ENCODE measurements at regions not wholly inside any gene's neighbourhood (a gene's known extent, or its start where the extent isn't known, plus 50 kb on each side); places are given as distances from the start of the nearest gene placed in this dataset.
"Not testable (repeated sequence)": the region's sequence is repeated elsewhere in the genome, so short reads cannot be mapped to it uniquely, and the experiment has no call there.

DNA sequence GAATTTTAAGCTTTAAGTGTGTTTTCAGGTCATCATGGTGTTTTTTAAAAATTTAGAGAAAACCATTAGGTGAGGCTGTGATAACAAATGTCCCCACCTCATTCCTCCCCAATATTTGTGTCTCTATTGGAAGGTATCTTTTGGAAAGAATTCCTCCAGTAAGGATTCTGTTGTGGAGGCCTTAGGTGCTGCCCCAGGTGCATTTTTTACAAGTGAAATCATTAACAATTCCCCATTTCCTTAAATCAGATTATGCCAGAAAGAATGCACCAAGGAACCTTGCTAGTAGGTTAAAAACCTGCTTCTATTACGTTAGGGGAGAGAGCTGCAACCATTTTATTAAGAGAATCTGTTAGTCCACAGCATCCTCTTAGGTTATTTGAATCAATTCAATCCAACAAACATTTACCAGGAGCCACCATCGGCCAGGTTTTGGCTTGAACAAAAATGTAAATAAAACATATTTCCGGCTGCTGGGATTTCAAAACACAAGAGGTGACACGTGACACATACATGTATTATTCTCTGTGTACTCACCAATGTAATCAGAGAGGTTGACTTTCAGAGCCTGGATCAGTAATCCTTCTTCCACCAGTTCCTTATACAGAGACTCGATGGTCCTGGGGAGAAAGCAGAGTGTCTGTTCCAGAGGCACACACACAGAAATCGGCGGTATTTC, 112.5 kb upstream of the ASB18 start:
- DNase-seq = no peak

DNA sequence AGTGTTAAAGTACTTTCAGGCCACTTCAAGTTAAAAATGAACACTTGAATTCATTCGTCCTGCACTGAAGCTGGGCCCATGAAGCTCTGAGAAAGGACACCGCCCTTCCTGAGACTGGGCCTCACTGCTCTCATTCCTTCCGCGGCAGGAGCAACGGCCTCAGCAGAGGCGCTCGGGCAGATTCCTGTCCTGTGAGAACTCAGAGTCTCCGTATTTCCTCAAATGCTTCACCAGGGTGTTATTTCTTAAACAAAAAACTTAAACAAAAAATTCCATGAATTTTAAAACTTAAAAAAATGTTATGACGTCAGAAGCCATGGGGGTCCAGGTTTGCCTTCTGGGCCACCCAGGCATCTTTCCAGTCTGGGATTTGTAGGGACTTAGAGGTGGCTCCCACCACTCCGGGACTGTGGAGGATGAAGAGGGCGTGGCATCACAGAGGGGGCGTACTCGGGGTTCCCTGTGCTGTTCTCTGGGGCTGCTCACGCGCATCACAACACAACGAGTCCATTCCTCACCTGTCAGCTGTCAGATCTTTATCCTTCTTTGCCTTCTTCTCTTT, 115.9 kb upstream of the ASB18 start:
- no peak for DNase-seq

DNA sequence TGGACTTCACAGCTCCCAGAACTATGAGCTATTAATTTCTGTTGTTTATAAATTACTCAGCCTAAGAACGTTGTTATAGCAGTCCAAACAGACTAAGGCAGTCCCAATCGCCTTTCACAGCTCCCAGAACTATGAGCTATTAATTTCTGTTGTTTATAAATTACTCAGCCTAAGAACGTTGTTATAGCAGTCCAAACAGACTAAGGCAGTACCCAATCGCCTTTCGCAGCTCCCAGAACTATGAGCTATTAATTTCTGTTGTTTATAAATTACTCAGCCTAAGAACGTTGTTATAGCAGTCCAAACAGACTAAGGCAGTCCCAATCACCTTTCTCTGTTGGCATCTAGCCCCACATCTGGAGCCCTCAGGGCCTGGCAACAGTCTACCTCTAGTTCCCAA, 117.0 kb upstream of the ASB18 start:
- DNase-seq = not testable (repeated sequence)

DNA sequence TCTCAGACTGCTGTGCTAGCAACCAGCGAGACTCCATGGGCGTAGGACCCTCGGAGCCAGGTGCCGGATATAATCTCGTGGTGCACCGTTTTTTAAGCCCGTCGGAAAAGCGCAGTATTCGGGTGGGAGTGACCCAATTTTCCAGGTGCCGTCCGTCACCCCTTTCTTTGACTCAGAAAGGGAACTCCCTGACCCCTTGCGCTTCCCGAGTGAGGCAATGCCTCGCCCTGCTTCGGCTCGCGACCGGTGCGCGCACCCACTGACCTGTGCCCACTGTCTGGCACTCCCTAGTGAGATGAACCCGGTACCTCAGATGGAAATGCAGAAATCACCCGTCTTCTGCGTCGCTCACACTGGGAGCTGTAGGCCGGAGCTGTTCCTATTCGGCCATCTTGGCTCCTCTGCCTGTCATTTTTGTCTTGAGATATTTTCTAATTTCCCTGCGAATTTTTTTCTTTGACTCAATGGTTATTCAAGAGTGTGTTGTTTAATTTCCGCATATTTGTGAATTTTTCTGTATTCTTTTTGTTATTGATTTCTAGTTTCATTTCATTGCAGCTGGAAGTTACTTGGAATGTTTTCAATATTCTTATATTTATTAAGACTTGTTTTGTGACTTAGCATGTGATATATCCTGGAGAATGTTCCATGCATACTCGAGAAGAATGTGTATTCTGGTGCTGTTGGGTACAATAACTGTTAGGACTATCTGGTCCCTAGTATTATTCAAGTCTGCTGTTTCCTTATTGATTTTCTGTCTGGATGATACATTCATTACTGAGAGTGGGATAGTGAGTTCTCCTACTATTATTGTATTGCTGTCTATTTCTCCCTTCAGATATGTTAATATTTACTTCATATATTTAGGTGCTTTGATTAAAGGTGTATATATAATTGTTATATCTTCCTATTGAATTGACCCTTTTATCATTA, 125.3 kb upstream of the ASB18 start:
- not testable (repeated sequence) for DNase-seq

DNA sequence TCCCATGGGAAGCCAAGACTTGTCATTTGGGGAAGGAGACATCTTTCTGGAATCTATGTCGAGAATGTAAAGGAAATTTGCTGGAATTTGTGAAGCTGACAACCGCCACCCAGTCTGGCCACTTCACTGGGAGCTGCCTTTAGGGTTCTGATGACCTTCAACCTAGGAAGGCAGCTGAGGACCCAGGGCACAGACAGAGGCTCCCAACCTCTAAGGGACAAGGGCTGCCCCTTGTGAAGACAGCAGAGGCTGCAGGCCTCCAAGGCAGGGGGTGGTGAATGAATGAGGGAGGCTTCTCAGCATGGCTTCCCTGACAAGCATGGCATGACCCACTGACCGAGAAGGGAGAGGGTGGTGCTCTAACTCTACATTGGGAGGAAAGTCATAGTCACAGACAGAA, 128.9 kb upstream of the ASB18 start:
- DNase-seq = no peak

DNA sequence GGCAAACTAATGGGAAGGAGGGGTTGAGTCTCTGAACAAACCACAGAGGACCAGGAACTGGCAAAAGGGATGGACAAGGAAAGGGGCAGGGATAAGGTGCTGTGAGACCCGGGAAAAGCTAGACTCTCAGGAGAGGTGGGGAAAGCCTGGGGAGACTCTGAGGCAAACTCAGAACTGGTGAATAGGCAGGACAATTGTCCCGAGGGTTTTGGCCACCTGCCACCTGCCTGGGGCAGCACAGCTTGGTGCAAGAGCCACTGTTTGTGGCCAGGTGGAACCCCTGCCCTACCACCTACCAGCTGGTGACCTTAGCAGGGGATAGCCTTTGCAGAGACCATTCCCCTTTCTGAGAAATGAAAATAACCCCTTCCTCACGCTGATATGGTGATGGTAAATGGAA, 129.4 kb upstream of the ASB18 start:
- no peak for DNase-seq

DNA sequence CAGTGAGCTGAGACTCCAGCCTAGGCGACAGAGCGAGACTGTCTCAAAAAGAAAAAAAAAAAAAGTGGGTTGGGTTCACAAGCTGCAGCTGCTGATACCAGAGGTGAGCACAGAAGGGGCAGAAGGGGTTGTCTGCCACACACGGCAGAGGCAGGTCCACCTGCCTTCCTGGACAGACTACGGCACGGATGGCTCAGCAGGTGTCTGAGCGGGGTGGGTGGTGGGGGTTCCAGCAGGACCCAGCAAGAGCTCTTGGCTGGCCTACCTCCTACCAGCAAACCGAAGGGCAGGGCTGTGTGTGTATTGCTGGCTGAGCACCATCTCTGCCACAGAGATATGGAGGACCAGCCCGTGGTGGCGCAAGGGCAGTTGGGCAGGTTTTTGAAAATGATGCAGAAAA, 130.4 kb upstream of the ASB18 start:
- DNase-seq = no peak

DNA sequence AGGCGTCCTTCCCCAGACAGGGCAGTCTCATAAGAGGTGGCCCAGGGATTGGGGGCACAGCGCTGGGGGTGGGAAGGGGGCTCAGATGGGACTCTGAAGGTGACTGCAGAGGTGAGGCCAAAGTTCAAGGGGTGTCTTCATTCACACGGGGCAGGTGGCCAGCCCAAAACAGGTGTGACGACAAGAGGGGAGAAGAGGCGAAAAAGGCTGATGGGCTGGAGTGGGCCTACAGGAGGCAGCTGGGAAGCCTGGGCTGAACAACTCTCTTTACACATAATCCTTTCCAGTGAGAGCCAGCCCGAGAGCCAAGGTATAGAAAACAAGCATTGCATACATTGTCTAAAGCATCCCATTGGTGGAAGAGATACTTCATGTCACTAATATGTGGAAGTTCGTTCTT, 130.9 kb upstream of the ASB18 start:
- no peak for DNase-seq

DNA sequence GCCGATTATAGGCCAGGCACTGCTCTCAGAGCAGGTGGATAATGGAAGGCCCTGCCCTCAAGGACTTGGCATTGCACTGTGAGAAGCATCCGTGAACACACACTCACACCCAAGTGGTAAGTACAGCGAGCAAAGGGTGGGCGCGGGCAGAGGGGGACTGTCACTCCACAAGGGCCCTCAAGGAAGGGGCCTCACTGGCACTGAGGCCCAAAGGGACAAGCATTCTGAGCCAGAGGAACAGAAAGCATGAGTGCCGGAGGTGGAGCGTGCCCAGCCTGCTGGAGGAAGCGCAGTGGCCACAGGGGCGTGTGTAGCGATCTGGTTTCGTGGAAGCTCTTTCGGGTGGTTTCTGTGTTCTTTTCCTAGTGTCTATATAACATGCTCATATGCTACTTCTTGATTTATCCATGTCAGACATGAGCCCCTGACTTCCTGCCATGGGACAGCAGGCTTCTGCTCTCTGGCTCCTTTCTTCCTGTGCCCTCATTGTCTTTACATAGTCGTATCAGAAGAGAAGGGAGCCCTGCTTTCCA, 132.7 kb upstream of the ASB18 start:
- DNase-seq = no peak

DNA sequence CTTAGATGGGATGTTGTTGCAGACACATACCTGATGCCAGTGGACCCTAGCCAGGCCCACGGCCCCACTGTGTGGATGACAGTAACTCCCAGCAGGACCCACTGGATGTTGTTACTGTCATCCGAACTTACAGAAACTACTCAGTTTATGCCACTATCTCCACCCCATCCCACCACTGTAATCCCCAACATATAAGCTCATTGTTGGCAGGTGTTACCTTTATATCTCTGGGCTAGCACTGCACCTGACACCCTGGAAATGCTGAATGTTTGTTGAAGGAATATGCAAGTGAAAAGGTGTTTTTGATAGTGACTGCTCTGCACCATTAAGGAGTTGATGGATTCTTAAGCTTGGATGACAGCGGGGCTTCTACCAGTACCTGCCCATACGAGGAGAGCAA, 133.5 kb upstream of the ASB18 start:
- no peak for DNase-seq

DNA sequence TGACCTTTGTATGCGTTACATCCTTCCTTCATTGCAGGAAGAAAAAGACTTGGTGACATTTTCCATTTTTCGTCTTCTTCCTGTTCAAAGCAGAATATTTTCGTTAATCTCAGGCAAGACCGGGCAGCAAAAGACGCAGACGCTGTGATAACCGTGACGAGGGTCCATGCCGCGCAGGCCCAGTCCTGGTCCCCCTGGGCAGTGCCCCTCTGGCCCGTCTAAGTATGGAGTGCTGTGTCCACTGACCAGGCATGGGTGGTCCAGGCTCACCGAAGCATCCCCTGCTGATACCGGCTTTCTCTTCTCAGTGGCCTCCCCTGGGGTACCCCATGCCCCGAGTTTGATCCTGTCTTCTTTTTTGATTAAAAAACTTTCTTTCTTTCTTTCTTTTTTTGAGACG, 135.2 kb upstream of the ASB18 start:
- DNase-seq = no peak

DNA sequence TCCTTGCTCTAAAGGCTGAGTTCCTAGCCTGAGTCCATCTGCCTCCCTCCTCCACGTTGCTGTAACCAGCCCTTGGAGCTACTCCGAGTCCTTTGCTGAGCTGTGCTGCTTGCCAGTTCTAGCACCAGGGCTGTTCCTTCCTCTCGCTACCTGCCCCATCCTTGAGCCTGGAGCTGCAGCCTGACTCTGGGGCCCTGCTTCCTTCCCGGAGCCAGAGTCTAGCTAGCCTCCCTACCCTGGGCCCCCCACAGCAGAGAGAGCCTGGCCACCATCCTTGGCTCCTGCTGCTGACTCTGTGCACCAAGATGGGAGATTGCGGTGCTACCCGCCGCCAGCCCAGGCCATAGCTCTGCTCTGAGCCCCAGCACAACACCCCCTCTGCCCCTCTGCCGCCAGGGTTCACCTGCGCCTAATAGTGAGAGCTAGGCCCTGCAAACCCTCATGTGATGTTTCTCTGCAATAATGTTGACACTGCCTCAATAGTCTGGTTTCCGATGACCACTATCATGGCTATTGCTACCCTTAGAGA, 135.9 kb upstream of the ASB18 start:
- no peak for DNase-seq

DNA sequence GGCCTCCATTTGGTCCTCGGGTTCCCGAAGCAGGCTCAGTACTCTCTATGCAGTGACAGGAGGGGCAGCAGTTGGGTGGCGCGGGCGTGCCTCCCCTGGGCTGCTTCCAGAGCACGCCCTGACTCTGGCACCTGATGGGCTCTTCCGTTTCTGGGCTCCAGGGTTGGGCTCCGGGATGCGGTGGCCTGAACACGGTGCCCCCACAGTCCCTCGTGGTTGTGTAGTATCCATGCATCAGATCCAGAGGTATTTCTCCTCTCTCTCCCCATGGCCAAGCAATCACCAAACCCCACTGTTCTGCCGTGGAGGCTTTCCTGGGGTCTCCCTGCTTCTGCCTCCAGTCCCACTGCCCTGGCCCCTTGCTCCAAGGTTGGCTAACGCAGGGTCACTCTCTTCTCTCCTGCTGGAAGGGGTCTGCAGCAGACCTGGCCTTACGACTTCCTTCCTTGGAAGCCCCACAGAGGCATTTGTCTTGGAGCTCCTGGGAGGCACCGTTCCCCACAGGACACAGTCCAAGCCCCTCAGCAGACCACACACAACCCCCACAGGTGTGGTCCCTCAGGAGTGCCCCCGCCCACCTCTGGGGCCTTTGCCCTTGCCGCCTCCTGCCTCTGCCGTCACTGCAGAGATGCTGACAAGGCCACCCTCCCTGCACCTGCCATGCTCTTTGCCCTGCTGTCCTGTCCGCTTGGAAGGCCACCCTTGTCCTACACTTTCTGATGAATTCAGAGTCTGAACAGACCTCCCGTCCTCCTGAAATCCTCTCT, 136.6 kb upstream of the ASB18 start:
- DNase-seq = no peak

DNA sequence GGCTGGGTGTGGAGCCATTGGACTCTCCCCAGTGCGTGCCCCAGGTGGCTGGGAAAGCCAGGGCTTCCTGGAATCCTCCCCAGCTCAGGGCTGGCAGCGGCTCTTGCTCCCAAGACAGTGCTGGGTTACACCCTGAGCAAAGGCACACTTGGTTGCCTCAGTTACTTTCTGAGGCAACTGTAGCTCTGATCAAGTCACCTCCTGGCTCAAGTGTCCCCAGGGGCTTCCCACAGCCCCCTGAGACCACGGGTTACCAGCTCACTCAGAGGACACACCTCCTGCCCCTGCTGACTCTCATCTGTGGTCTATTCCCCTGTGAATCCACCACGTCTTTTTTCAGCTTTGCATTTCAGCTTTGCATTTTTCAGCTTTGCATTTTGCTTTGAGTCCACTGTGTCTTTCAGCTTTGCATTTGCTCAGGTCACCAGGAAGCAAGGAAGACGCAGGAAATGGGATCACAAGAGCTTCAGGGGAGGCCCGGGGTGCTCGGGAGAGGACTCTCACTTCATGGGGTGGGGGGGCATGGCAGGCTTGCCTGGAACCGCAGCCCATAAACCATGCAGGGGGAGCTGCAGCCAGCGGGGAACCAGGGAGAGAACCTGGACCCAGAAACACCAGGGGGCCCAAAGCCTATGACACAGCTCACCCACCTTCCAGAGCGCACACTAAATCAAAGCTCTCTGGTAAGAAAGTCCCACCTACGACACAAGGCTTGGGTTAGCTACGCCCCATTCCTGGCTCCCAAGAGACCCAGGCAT, 138.0 kb upstream of the ASB18 start:
- DNase-seq = no peak

DNA sequence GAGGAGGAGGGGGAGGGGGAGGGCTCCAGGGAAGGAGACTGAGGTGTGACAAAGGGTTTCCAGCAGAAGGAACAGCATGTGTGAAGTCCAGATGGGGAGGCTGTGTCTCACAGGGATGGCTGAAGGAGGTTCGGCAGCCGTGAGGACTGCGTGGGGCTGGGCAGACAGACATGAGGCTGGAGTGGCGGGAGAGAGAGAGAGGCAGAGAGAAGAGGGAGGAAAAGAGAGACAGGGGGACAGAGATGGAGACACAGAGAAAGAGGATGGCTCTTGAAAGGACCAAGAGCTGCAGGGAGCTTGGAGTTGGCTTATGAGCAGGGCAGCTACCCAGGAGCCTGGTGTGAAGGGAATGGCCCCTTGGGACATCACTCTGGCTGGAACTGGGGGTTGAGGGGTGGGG, 138.9 kb upstream of the ASB18 start:
- no peak for DNase-seq

DNA sequence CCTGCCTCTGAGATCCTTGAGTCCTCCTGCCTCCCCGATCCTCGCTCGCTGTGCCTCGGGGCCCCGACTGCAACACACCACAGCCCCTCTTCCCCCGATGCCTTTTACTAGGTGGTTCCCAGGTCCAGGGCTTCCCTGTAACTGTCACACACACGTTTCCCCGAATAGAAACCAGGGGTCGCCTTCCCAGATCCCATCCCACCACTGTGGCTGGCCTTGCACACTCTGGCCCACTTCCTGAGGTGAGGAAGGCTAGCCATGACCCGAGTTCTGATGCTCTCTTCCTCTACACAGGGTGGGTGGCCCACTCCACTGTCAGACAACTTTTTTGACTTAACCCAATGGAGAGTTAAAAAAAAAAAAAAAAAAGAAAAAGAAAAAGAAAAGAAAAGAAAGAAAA, 139.6 kb upstream of the ASB18 start:
- no peak for DNase-seq

DNA sequence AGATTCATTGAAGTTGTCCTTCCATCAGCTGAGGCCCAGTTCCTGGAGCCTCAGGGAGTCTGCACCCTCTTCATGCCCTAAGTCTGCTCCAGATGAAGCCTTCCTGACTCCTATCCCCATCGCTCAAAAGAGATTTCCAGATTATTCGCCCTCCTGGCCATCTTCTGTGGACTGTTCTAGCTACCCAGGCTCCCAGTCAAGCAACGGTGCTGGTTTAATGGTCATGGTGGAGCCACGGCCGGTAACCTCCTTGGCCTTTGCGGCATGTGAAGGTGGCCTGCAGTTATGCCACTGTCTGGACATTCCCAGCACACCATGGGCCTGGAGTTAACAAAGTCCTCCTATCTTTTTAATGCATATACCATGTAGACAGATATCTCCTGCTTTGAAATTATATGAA, 140.1 kb upstream of the ASB18 start:
- DNase-seq = no peak

DNA sequence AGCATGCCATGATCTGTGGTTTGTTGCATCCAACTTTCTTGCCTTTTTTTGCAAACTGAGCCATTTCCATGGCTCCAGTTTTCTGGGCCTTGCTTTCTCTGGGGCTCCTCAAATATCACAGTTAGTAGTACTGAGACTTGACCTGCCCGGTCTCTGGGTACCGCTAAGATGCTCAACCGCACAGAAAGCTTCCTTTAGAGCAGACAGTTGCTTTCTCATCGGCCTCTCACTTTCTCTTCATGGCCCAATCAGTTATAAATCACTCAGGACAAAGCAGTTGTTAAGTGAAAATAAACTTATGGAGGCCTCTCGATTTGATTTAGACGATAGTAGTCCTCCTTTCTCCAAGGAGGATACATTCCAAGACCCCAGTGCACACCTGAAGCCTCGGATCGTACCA, 141.2 kb upstream of the ASB18 start:
- no peak for DNase-seq

DNA sequence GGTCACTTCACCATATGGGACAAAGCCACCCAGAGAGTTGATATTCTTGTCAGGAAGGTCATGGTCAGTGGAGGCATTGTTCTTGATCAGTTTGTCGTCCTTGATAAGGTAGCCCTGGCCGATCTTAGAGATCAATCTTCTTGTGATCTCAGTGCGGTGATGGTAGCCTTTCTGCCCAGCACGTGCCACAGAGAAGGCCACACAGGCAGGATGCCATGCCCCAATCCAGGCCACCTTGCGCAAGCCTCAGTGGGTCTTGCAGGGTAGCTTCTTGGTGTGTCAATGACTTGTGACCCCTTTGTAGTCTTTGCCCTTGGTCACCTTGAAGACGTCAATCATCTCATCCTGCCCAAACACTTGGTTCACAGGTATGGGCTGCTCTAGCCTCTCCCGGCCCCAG, 143.9 kb upstream of the ASB18 start:
- no peak for DNase-seq

DNA sequence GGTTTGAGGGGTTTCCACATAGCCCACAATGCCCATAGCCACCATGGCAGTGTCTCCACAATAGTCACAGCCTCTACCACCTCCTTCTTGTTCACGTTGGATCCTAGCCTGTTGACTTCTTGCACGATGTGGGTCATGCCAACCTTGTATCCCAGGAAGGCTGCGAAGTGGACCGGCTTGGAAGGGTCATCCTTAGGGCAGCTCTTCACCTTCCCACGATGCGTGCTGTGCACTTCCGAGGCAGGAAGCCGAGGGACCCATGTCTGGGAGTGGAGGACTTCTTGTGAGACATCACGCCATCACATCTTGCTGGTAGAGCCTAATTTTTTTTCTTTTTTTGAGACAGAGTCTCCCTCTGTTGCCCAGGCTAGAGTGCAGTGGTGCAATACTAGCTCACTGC, 144.6 kb upstream of the ASB18 start:
- no peak for DNase-seq

DNA sequence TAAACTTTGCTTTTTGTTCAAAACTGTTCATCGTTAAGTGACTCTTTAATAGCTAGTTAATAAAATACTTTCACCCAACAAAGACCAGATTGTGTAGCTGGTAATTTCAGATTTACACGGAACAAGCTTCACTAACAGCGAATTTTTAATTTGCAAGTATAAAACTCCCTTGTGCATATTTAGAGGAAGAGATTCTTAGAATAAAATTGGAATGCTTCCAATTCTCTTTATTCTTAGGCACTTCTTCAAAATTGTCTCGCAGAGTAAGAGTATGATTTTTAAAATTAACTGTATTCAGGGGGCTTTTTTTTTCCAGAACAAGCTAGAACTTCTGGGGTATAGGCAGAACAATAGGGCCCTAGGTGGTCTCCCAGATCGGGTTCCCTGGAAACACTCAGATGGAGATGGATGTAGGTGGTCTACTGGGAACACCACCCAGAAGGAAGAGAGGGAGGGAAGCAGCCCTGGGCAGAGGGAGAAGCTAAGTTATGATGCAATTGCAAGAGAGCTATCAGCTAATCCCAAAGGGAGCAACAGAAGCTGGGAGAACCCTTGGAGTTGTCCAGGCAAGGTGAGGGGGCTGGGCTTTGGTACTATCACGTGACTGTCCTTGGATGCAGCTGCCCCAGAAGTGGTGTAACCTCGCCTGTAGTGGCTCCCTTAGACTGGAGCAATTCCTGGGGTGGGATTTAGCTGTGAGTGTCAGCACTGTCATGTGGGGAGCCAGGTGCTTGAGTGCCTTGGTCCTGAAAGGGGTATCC, 151.7 kb upstream of the ASB18 start:
- DNase-seq = no peak

Measured in NCI-H1417 treated with DMSO at 0.1 percent for 48 hours (cell line).